B cell (primary cell): ENCODE measurements at regions not wholly inside any gene's neighbourhood (a gene's known extent, or its start where the extent isn't known, plus 50 kb on each side); places are given as distances from the start of the nearest gene placed in this dataset.

Experiments used
- EZH2 ChIP-seq: IDR thresholded peaks from 2 replicates; pipeline ENCODE4 v1.6.1; 2012; ENCODE audit warnings: borderline replicate concordance, low read depth, mild to moderate bottlenecking, moderate library complexity, low read length; ENCODE audit not compliant: insufficient read depth, poor library complexity, severe bottlenecking
- TF ChIP-seq, protein P1 (sequence below): fragments of 200-600 bp; IDR thresholded peaks from one replicate; pipeline ENCODE4 v1.8.0; 2022; ENCODE audit warnings: antibody characterized with exemption, mild to moderate bottlenecking

DNA sequence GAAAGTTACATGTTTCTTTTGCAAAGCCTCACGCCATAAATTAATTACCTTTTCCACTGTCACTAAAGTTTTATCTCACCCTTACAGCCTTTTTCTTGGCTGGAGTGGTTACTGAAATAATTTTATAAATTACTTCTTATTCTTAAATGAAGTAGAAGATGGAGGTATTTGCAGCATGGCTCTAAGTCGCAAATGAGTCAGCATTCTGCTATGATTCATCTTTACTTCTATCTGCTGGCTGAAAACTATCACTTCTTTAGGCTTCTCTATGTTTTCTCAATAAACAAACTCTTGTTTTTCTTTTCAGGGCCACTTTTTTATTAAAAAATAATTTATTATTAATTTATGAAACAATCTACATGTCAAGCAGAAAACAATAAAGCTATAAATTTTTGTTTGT is 210.2 kb upstream of the GYPA start:
- TF ChIP-seq, protein P1, sequence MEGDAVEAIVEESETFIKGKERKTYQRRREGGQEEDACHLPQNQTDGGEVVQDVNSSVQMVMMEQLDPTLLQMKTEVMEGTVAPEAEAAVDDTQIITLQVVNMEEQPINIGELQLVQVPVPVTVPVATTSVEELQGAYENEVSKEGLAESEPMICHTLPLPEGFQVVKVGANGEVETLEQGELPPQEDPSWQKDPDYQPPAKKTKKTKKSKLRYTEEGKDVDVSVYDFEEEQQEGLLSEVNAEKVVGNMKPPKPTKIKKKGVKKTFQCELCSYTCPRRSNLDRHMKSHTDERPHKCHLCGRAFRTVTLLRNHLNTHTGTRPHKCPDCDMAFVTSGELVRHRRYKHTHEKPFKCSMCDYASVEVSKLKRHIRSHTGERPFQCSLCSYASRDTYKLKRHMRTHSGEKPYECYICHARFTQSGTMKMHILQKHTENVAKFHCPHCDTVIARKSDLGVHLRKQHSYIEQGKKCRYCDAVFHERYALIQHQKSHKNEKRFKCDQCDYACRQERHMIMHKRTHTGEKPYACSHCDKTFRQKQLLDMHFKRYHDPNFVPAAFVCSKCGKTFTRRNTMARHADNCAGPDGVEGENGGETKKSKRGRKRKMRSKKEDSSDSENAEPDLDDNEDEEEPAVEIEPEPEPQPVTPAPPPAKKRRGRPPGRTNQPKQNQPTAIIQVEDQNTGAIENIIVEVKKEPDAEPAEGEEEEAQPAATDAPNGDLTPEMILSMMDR: no peak
- no peak for TF ChIP-seq EZH2
